ENCODE measurements at regions not wholly inside any gene's neighbourhood (a gene's known extent, or its start where the extent isn't known, plus 50 kb on each side); places are given as distances from the start of the nearest gene placed in this dataset.

GRCh38 chr9:89935801-89936200 lies 331.0 kb downstream of the GADD45G start:
- no peak overlapping the region for H3K4ac ChIP-seq (ENCODE audit: low read depth in 1 of 2, low read length in 2 of 2)
- no peak overlapping the region for H2AK5ac ChIP-seq (ENCODE audit: low read length, severe bottlenecking)
- no peak overlapping the region for H4K8ac ChIP-seq (ENCODE audit: low read length)
- H3K79me1 ChIP-seq (replicated peaks; ENCODE audit: low read length, poor library complexity, severe bottlenecking) = no peaks in the 10 kb centered on the region
- H3K27me3 ChIP-seq (ENCODE audit: control insufficient read depth in 1 of 2, insufficient read depth in 1 of 2, low read length in 2 of 2) = peaks cover 33 to 43% of the 10 kb centered on the region in 2 experiments
- no peak overlapping the region for H3K18ac ChIP-seq (ENCODE audit: low read depth in 1 of 2, low read length in 2 of 2)
- H3K27ac ChIP-seq (ENCODE audit: low read length, poor library complexity, severe bottlenecking) = no peak overlapping the region
- H3K14ac ChIP-seq (ENCODE audit: low read length in 2 of 2) = no peak overlapping the region
- 90% methylated on average over 4 of the region's 4 CpGs for WGBS
- H2AFZ ChIP-seq (ENCODE audit: low read depth, low read length) = no peak overlapping the region
- peaks cover 3% of the 10 kb centered on the region for H3K4me1 ChIP-seq (ENCODE audit: control insufficient read depth, insufficient read depth, low read depth, low read length)
- H3K9ac ChIP-seq (ENCODE audit: low read length) = no peak overlapping the region
- no peak for DNase-seq
- H4K91ac ChIP-seq (ENCODE audit: low read length) = no peak overlapping the region
- no peak overlapping the region for H2BK12ac ChIP-seq (ENCODE audit: low read length in 2 of 2)
- H3K4me3 ChIP-seq (ENCODE audit: insufficient read depth in 1 of 2, low read depth in 1 of 2, low read length in 2 of 2) = no peak overlapping the region
- no peaks in the 10 kb centered on the region for H3K36me3 ChIP-seq (ENCODE audit: control insufficient read depth in 1 of 2, insufficient read depth in 2 of 2, low read depth in 1 of 2, low read length in 2 of 2)
- H2BK120ac ChIP-seq (ENCODE audit: low read depth, low read length) = no peak overlapping the region
- H3K23ac ChIP-seq (ENCODE audit: low read length in 2 of 2) = no peak overlapping the region
- H3K9me3 ChIP-seq (ENCODE audit: control insufficient read depth, low read length) = no peaks in the 10 kb centered on the region
- no peak overlapping the region for H2BK15ac ChIP-seq (ENCODE audit: low read depth, poor library complexity, severe bottlenecking)
- H3K4me2 ChIP-seq (ENCODE audit: low read length, poor library complexity, severe bottlenecking) = no peak overlapping the region
- H2BK5ac ChIP-seq (ENCODE audit: low read depth, low read length, poor library complexity, severe bottlenecking) = no peak overlapping the region

- Histone ChIP-seq H2BK12ac (ENCODE audit: low read length in 2 of 2) (no peak overlapping the region), H3K79me1 (replicated peaks; ENCODE audit: low read length, poor library complexity, severe bottlenecking) (no peaks in the 10 kb centered on the region), H2AFZ (ENCODE audit: low read depth, low read length) (no peak overlapping the region), H3K4me3 (ENCODE audit: insufficient read depth in 1 of 2, low read depth in 1 of 2, low read length in 2 of 2) (no peak overlapping the region), H3K9ac (ENCODE audit: low read length) (no peak overlapping the region), H3K27me3 (ENCODE audit: control insufficient read depth in 1 of 2, insufficient read depth in 1 of 2, low read length in 2 of 2) (peaks cover 23 to 43% of the 10 kb centered on the region in 2 experiments), H3K4me1 (ENCODE audit: control insufficient read depth, insufficient read depth, low read depth, low read length) (peaks cover 8% of the 10 kb centered on the region), H3K23ac (ENCODE audit: low read length in 2 of 2) (no peak overlapping the region), H3K36me3 (ENCODE audit: control insufficient read depth in 1 of 2, insufficient read depth in 2 of 2, low read depth in 1 of 2, low read length in 2 of 2) (no peaks in the 10 kb centered on the region), H2AK5ac (ENCODE audit: low read length, severe bottlenecking) (no peak overlapping the region), H4K91ac (ENCODE audit: low read length) (no peak overlapping the region), H3K18ac (ENCODE audit: low read depth in 1 of 2, low read length in 2 of 2) (no peak overlapping the region), H3K14ac (ENCODE audit: low read length in 2 of 2) (no peak overlapping the region), H3K4me2 (ENCODE audit: low read length, poor library complexity, severe bottlenecking) (no peak overlapping the region), H2BK15ac (ENCODE audit: low read depth, poor library complexity, severe bottlenecking) (no peak overlapping the region), H3K4ac (ENCODE audit: low read depth in 1 of 2, low read length in 2 of 2) (no peak overlapping the region), H3K9me3 (ENCODE audit: control insufficient read depth, low read length) (no peaks in the 10 kb centered on the region), H3K27ac (ENCODE audit: low read length, poor library complexity, severe bottlenecking) (no peak overlapping the region), H2BK120ac (ENCODE audit: low read depth, low read length) (no peak overlapping the region), H2BK5ac (ENCODE audit: low read depth, low read length, poor library complexity, severe bottlenecking) (no peak overlapping the region), H4K8ac (ENCODE audit: low read length) (no peak overlapping the region)
- 92% methylated on average over 2 of the region's 2 CpGs for WGBS
- DNase-seq = no peak
Measured at GRCh38 chr9:89937051-89937450, 332.2 kb downstream of the GADD45G start.

- H3K4me3 ChIP-seq (ENCODE audit: insufficient read depth in 1 of 2, low read depth in 1 of 2, low read length in 2 of 2) = no peak overlapping the region
- WGBS = 79% methylated on average over 4 of the region's 6 CpGs
- H3K18ac ChIP-seq (ENCODE audit: low read depth in 1 of 2, low read length in 2 of 2) = no peak overlapping the region
- no peak overlapping the region for H2BK5ac ChIP-seq (ENCODE audit: low read depth, low read length, poor library complexity, severe bottlenecking)
- no peak overlapping the region for H2BK15ac ChIP-seq (ENCODE audit: low read depth, poor library complexity, severe bottlenecking)
- H3K9me3 ChIP-seq (ENCODE audit: control insufficient read depth, low read length) = no peaks in the 10 kb centered on the region
- peaks cover 20 to 40% of the 10 kb centered on the region in 2 experiments for H3K27me3 ChIP-seq (ENCODE audit: control insufficient read depth in 1 of 2, insufficient read depth in 1 of 2, low read length in 2 of 2)
- no peak overlapping the region for H2BK12ac ChIP-seq (ENCODE audit: low read length in 2 of 2)
- no peak for DNase-seq
- peaks cover 13% of the 10 kb centered on the region for H3K4me1 ChIP-seq (ENCODE audit: control insufficient read depth, insufficient read depth, low read depth, low read length)
- no peak overlapping the region for H3K27ac ChIP-seq (ENCODE audit: low read length, poor library complexity, severe bottlenecking)
- H4K91ac ChIP-seq (ENCODE audit: low read length) = no peak overlapping the region
- no peaks in the 10 kb centered on the region for H3K36me3 ChIP-seq (ENCODE audit: control insufficient read depth in 1 of 2, insufficient read depth in 2 of 2, low read depth in 1 of 2, low read length in 2 of 2)
- H2BK120ac ChIP-seq (ENCODE audit: low read depth, low read length) = no peak overlapping the region
- H3K23ac ChIP-seq (ENCODE audit: low read length in 2 of 2) = no peak overlapping the region
- no peak overlapping the region for H3K14ac ChIP-seq (ENCODE audit: low read length in 2 of 2)
- H3K4ac ChIP-seq (ENCODE audit: low read depth in 1 of 2, low read length in 2 of 2) = no peak overlapping the region
- no peak overlapping the region for H3K4me2 ChIP-seq (ENCODE audit: low read length, poor library complexity, severe bottlenecking)
- H3K9ac ChIP-seq (ENCODE audit: low read length) = no peak overlapping the region
- no peak overlapping the region for H2AK5ac ChIP-seq (ENCODE audit: low read length, severe bottlenecking)
- H2AFZ ChIP-seq (ENCODE audit: low read depth, low read length) = no peak overlapping the region
- no peaks in the 10 kb centered on the region for H3K79me1 ChIP-seq (replicated peaks; ENCODE audit: low read length, poor library complexity, severe bottlenecking)
- no peak overlapping the region for H4K8ac ChIP-seq (ENCODE audit: low read length)
Measured at GRCh38 chr9:89939181-89939580, 334.4 kb downstream of the GADD45G start.

- H3K9ac ChIP-seq (ENCODE audit: low read length) = no peak overlapping the region
- H3K4me2 ChIP-seq (ENCODE audit: low read length, poor library complexity, severe bottlenecking) = no peak overlapping the region
- H3K18ac ChIP-seq (ENCODE audit: low read depth in 1 of 2, low read length in 2 of 2) = peak overlapping the region in 1 of 2 experiments; percentile 53
- H3K27me3 ChIP-seq (ENCODE audit: control insufficient read depth in 1 of 2, insufficient read depth in 1 of 2, low read length in 2 of 2) = peaks cover 18 to 35% of the 10 kb centered on the region in 2 experiments
- H3K4me1 ChIP-seq (ENCODE audit: control insufficient read depth, insufficient read depth, low read depth, low read length) = peaks cover 13% of the 10 kb centered on the region
- H2BK5ac ChIP-seq (ENCODE audit: low read depth, low read length, poor library complexity, severe bottlenecking) = no peak overlapping the region
- no peak overlapping the region for H4K91ac ChIP-seq (ENCODE audit: low read length)
- no peaks in the 10 kb centered on the region for H3K36me3 ChIP-seq (ENCODE audit: control insufficient read depth in 1 of 2, insufficient read depth in 2 of 2, low read depth in 1 of 2, low read length in 2 of 2)
- WGBS = 91% methylated on average over 12 of the region's 14 CpGs
- no peaks in the 10 kb centered on the region for H3K9me3 ChIP-seq (ENCODE audit: control insufficient read depth, low read length)
- no peak for DNase-seq
- H4K8ac ChIP-seq (ENCODE audit: low read length) = no peak overlapping the region
- no peak overlapping the region for H3K23ac ChIP-seq (ENCODE audit: low read length in 2 of 2)
- no peak overlapping the region for H3K4ac ChIP-seq (ENCODE audit: low read depth in 1 of 2, low read length in 2 of 2)
- H2AK5ac ChIP-seq (ENCODE audit: low read length, severe bottlenecking) = no peak overlapping the region
- H2BK120ac ChIP-seq (ENCODE audit: low read depth, low read length) = no peak overlapping the region
- H2AFZ ChIP-seq (ENCODE audit: low read depth, low read length) = no peak overlapping the region
- no peak overlapping the region for H3K4me3 ChIP-seq (ENCODE audit: insufficient read depth in 1 of 2, low read depth in 1 of 2, low read length in 2 of 2)
- no peak overlapping the region for H2BK12ac ChIP-seq (ENCODE audit: low read length in 2 of 2)
- H3K79me1 ChIP-seq (replicated peaks; ENCODE audit: low read length, poor library complexity, severe bottlenecking) = no peaks in the 10 kb centered on the region
- H2BK15ac ChIP-seq (ENCODE audit: low read depth, poor library complexity, severe bottlenecking) = no peak overlapping the region
- no peak overlapping the region for H3K14ac ChIP-seq (ENCODE audit: low read length in 2 of 2)
- no peak overlapping the region for H3K27ac ChIP-seq (ENCODE audit: low read length, poor library complexity, severe bottlenecking)
Measured at GRCh38 chr9:89939626-89940292, 334.9 kb downstream of the GADD45G start.
